Mesenchymal stem cell (in vitro differentiated cells and primary cell): ENCODE measurements at regions not wholly inside any gene's neighbourhood (a gene's known extent, or its start where the extent isn't known, plus 50 kb on each side); places are given as distances from the start of the nearest gene placed in this dataset.
A peak's percentile ranks its signal among the peaks of the same experiment; 100 is the strongest.

ENCODE experiments used
- DNase-seq: peaks from one replicate; pipeline ENCODE4 v3.0.0-alpha.2; 2013
- H2AFZ ChIP-seq: one replicate; pipeline ENCODE4 v1.6.1; 2013; ENCODE audit warnings: low read depth, mild to moderate bottlenecking, control low read depth, inconsistent platforms, low read length, moderate library complexity
- H2AK5ac ChIP-seq: 2 replicates; pipeline ENCODE4 v1.6.1; 2013; ENCODE audit warnings: low read length, moderate library complexity, mild to moderate bottlenecking, inconsistent platforms; ENCODE audit not compliant: severe bottlenecking
- H2BK120ac ChIP-seq: one replicate; pipeline ENCODE4 v1.6.1; 2013; ENCODE audit warnings: low read depth, mild to moderate bottlenecking, inconsistent platforms, low read length, moderate library complexity
- H2BK12ac ChIP-seq, 2 experiments: one replicate each; pipeline ENCODE4 v1.6.1; 2013; ENCODE audit warnings: inconsistent platforms in 2 of 2, low read length in 2 of 2, mild to moderate bottlenecking in 2 of 2, moderate library complexity in 2 of 2, control low read depth in 1 of 2
- H2BK15ac ChIP-seq: one replicate; pipeline ENCODE4 v1.6.1; 2013; ENCODE audit warnings: mild to moderate bottlenecking, low read depth, inconsistent platforms; ENCODE audit not compliant: poor library complexity, severe bottlenecking
- H2BK5ac ChIP-seq: 2 replicates; pipeline ENCODE4 v1.6.1; 2013; ENCODE audit warnings: low read depth, mild to moderate bottlenecking, low read length, control low read depth, inconsistent platforms; ENCODE audit not compliant: poor library complexity, severe bottlenecking
- H3K14ac ChIP-seq, 2 experiments: one replicate each; pipeline ENCODE4 v1.6.1; 2013; ENCODE audit warnings: inconsistent platforms in 2 of 2, low read length in 2 of 2, control low read depth in 1 of 2, mild to moderate bottlenecking in 1 of 2, moderate library complexity in 1 of 2
- H3K18ac ChIP-seq, 2 experiments: one replicate each; pipeline ENCODE4 v1.6.1; 2013; ENCODE audit warnings: inconsistent platforms in 2 of 2, low read length in 2 of 2, control low read depth in 1 of 2, low read depth in 1 of 2, mild to moderate bottlenecking in 1 of 2
- H3K23ac ChIP-seq, 2 experiments: one replicate each; pipeline ENCODE4 v1.6.1; 2013; ENCODE audit warnings: inconsistent platforms in 2 of 2, low read length in 2 of 2, mild to moderate bottlenecking in 2 of 2, moderate library complexity in 2 of 2, control low read depth in 1 of 2
- H3K27ac ChIP-seq: 2 replicates; pipeline ENCODE4 v1.5.1; 2013; ENCODE audit warnings: mild to moderate bottlenecking, moderate library complexity, low read length, control low read depth, inconsistent platforms; ENCODE audit not compliant: poor library complexity, severe bottlenecking
- H3K27me3 ChIP-seq, 2 experiments: 2 replicates each; pipeline versions ENCODE4 v1.6.1 to v1.7.0; 2013; ENCODE audit warnings: low read length in 2 of 2, mild to moderate bottlenecking in 2 of 2, moderate library complexity in 2 of 2, control low read depth in 1 of 2, inconsistent platforms in 1 of 2; ENCODE audit not compliant: control insufficient read depth in 1 of 2, insufficient read depth in 1 of 2
- H3K36me3 ChIP-seq, 2 experiments: 2 replicates each; pipeline versions ENCODE4 v1.6.1 to v1.7.0; 2013; ENCODE audit warnings: low read length in 2 of 2, control low read depth in 1 of 2, inconsistent platforms in 1 of 2, low read depth in 1 of 2, mild to moderate bottlenecking in 1 of 2; ENCODE audit not compliant: insufficient read depth in 2 of 2, control insufficient read depth in 1 of 2
- H3K4ac ChIP-seq, 2 experiments: one replicate each; pipeline ENCODE4 v1.6.1; 2013; ENCODE audit warnings: inconsistent platforms in 2 of 2, low read length in 2 of 2, mild to moderate bottlenecking in 2 of 2, moderate library complexity in 2 of 2, control low read depth in 1 of 2, low read depth in 1 of 2
- H3K4me1 ChIP-seq: 2 replicates; pipeline ENCODE4 v1.6.1; 2013; ENCODE audit warnings: low read depth, low read length, control low read depth; ENCODE audit not compliant: control insufficient read depth, insufficient read depth
- H3K4me2 ChIP-seq: 2 replicates; pipeline ENCODE4 v1.6.1; 2013; ENCODE audit warnings: low read length, mild to moderate bottlenecking, inconsistent platforms; ENCODE audit not compliant: poor library complexity, severe bottlenecking
- H3K4me3 ChIP-seq, 2 experiments: 2 replicates each; pipeline versions ENCODE4 v1.5.1 to v1.7.0; 2013; ENCODE audit warnings: low read length in 2 of 2, mild to moderate bottlenecking in 2 of 2, control low read depth in 1 of 2, low read depth in 1 of 2; ENCODE audit not compliant: insufficient read depth in 1 of 2
- H3K79me1 ChIP-seq: replicated peaks from 2 replicates; pipeline ENCODE4 v1.6.1; 2013; ENCODE audit warnings: mild to moderate bottlenecking, control low read depth, low read length, inconsistent platforms; ENCODE audit not compliant: poor library complexity, severe bottlenecking
- H3K9ac ChIP-seq: 2 replicates; pipeline ENCODE4 v1.7.0; 2013; ENCODE audit warnings: mild to moderate bottlenecking, low read length, moderate library complexity
- H3K9me3 ChIP-seq: 2 replicates; pipeline ENCODE4 v1.7.0; 2013; ENCODE audit warnings: mild to moderate bottlenecking, low read length; ENCODE audit not compliant: control insufficient read depth
- H4K8ac ChIP-seq: one replicate; pipeline ENCODE4 v1.6.1; 2013; ENCODE audit warnings: inconsistent platforms, mild to moderate bottlenecking, low read length, moderate library complexity
- H4K91ac ChIP-seq: one replicate; pipeline ENCODE4 v1.6.1; 2013; ENCODE audit warnings: mild to moderate bottlenecking, low read length, inconsistent platforms
- WGBS: methylation state at CpG from one replicate; pipeline ENCODE4 v1.1.7; 2013; ENCODE audit warnings: mixed read lengths; 5-methylcytosine and 5-hydroxymethylcytosine counted together

DNA sequence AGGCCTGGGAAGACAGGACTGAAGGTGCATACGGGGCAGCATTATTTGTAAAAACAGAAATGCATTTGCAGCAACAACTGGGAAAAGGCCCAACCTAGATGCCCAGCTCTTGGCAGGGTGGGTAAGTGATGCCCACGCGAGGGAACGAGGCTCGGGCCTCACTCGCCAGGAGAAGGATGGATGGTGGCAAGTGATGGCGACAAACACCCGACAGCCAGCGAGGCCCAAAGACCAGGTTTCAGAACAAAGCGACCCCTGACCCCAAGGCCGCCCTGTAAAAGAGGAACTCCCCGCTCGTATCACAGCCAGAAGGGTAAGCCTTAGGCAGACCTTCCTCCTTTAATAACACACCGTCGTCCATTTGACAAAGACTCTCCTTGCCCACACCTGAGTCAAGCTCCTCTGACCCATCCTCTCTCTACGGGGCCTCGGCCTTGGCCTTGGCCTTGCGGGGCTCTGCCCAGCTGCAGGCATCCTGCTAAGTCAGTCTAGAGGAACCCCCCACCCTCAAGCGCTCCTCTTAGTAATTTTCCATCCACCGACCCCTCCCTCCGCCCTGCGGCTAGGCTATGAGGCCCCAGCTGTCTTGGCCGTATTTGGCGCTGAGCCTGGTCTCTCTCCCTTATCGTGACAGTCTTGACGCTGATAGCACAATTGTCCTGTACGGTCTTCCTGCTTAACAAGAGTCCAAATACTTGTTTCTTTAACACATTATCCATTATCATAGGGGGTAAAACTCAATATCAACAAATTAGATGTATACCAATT is 80.2 kb downstream of the NCOR2 start:
- no peak overlapping the region for H3K27ac ChIP-seq
- WGBS, result 76% methylated on average over 26 of the region's 27 CpGs
- peak; percentile 64 for DNase-seq

DNA sequence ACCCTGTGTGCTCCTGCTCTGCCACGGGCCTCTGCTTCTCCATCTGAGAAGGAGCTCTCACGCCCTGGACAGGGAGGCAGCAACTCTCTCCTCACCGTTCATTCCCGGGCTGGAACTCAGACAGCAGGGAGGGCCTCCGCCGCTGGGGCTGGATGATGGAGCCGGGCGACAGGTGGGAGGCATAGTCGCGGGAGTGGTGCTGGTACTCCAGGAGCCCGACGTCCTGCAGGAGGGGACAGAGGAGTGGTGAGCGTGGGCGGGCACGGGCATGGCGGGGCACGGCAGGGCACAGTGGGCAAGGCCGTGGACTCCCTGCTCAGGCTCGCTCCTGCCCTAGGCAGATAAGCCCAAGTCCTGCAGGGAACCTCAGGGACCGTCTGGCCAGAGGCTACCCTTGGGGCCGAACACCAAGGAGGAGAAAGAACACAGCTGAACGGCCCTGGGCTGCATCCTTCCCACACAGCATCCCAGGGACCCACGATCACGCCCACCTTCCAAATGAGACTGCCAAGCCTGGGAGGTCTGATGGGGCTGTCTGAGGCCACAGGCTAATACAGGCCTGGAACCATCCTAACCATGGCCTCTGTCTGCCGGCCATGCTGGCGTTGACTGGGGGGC is 81.0 kb downstream of the NCOR2 start:
- peaks cover 55% of the 10 kb centered on the region for H3K79me1 ChIP-seq
- H3K27ac ChIP-seq, result no peak overlapping the region
- H4K8ac ChIP-seq, result no peak overlapping the region
- H3K9ac ChIP-seq, result no peak overlapping the region
- H2BK12ac ChIP-seq, result no peak overlapping the region
- H3K36me3 ChIP-seq, result peaks cover 50 to 95% of the 10 kb centered on the region in 2 experiments
- H3K4me2 ChIP-seq, result no peak overlapping the region
- H2BK15ac ChIP-seq, result no peak overlapping the region
- no peak overlapping the region for H3K18ac ChIP-seq
- H2BK120ac ChIP-seq, result no peak overlapping the region
- H3K9me3 ChIP-seq, result no peaks in the 10 kb centered on the region
- no peak overlapping the region for H2AK5ac ChIP-seq
- H2AFZ ChIP-seq, result no peak overlapping the region
- no peak overlapping the region for H3K14ac ChIP-seq
- no peak overlapping the region for H3K4ac ChIP-seq
- DNase-seq, result no peak
- no peak overlapping the region for H3K4me3 ChIP-seq
- peaks cover 54% of the 10 kb centered on the region for H3K4me1 ChIP-seq
- no peaks in the 10 kb centered on the region for H3K27me3 ChIP-seq
- H2BK5ac ChIP-seq, result no peak overlapping the region
- no peak overlapping the region for H3K23ac ChIP-seq
- WGBS, result 96% methylated on average over 26 of the region's 26 CpGs
- H4K91ac ChIP-seq, result peak overlapping the region; percentile 45

More for the DNA sequence above, 80.2 kb downstream of the NCOR2 start:
- Histone ChIP-seq H2BK12ac (peak overlapping the region in 1 of 2 experiments; percentile 40), H3K36me3 (peaks cover 50 to 95% of the 10 kb centered on the region in 2 experiments), H3K23ac (no peak overlapping the region), H2BK15ac (no peak overlapping the region), H3K27me3 (no peaks in the 10 kb centered on the region), H2AK5ac (no peak overlapping the region), H3K79me1 (peaks cover 56% of the 10 kb centered on the region), H2BK120ac (no peak overlapping the region), H3K4me2 (no peak overlapping the region), H3K4ac (peak overlapping the region in 1 of 2 experiments; percentile 43), H3K9ac (no peak overlapping the region), H3K9me3 (no peaks in the 10 kb centered on the region), H2BK5ac (no peak overlapping the region), H3K4me3 (no peak overlapping the region), H4K8ac (no peak overlapping the region), H4K91ac (no peak overlapping the region), H3K4me1 (peaks cover 51% of the 10 kb centered on the region), H2AFZ (no peak overlapping the region), H3K18ac (peak overlapping the region in 1 of 2 experiments; percentile 34), H3K14ac (no peak overlapping the region)

DNA sequence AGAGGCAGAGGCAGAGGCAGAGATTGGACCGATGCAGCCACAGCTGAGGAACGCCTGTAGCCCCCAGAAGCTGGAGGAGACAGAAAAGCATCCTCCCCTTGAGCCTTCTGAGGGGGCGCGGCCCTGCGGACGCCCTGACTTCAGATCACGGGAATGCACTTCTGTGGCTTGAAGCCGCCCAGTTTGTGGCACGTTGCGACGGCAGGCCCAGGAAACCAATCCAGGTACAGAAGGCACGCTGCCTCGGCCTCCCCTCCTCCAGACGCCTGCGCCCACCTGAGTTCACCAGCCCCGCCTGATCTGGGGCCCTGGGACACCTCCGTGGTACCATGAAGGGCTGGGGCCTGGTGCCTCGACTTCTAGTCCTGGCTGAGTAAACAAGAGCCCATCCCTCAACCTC is 82.0 kb downstream of the NCOR2 start:
- H3K4me3 ChIP-seq, result no peak overlapping the region
- H2BK15ac ChIP-seq, result no peak overlapping the region
- H3K9me3 ChIP-seq, result no peaks in the 10 kb centered on the region
- DNase-seq, result no peak
- H3K9ac ChIP-seq, result no peak overlapping the region
- no peak overlapping the region for H3K4me2 ChIP-seq
- H3K4ac ChIP-seq, result no peak overlapping the region
- WGBS, result 98% methylated on average over 18 of the region's 18 CpGs
- H2AK5ac ChIP-seq, result no peak overlapping the region
- H3K4me1 ChIP-seq, result peaks cover 61% of the 10 kb centered on the region
- no peak overlapping the region for H2AFZ ChIP-seq
- H3K27me3 ChIP-seq, result no peaks in the 10 kb centered on the region
- no peak overlapping the region for H2BK120ac ChIP-seq
- no peak overlapping the region for H2BK12ac ChIP-seq
- H3K18ac ChIP-seq, result no peak overlapping the region
- H3K79me1 ChIP-seq, result peaks cover 50% of the 10 kb centered on the region
- no peak overlapping the region for H4K91ac ChIP-seq
- no peak overlapping the region for H3K23ac ChIP-seq
- H3K36me3 ChIP-seq, result peaks cover 49 to 92% of the 10 kb centered on the region in 2 experiments
- H2BK5ac ChIP-seq, result no peak overlapping the region
- H3K14ac ChIP-seq, result no peak overlapping the region
- no peak overlapping the region for H3K27ac ChIP-seq
- H4K8ac ChIP-seq, result no peak overlapping the region

DNA sequence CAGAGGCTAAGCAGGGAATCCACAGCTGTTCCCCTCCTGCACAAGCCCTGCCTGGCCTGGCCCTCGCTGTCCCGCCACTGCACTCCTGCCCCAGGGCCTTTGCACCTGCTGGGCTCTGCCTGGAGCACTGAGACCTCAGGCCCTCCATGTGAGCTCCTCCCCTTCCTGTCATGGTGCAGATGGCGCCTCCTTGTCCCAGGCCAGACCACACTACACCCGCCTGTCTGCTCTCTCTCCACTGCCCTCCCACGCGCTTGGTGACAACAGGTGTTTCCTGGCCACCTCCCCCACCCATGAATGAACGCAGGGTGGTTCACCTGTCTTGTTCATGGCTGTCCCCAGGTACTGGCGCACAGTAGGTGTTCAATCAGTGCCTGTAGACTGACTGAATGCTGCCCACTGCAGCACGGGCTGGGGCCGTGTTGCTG is 82.9 kb downstream of the NCOR2 start:
- Histone ChIP-seq H2BK120ac (no peak overlapping the region), H2BK5ac (no peak overlapping the region), H3K9ac (no peak overlapping the region), H3K36me3 (peaks cover 49 to 91% of the 10 kb centered on the region in 2 experiments), H4K91ac (no peak overlapping the region), H2BK15ac (no peak overlapping the region), H3K27me3 (no peaks in the 10 kb centered on the region), H2AFZ (no peak overlapping the region), H3K4me2 (no peak overlapping the region), H2BK12ac (peak overlapping the region in 1 of 2 experiments; percentile 48), H3K79me1 (peaks cover 46% of the 10 kb centered on the region), H3K14ac (peak overlapping the region in 1 of 2 experiments; percentile 7), H3K4ac (no peak overlapping the region), H3K4me1 (peaks cover 67% of the 10 kb centered on the region), H3K9me3 (no peaks in the 10 kb centered on the region), H3K4me3 (no peak overlapping the region), H2AK5ac (no peak overlapping the region), H3K23ac (no peak overlapping the region), H3K27ac (no peak overlapping the region), H4K8ac (no peak overlapping the region), H3K18ac (no peak overlapping the region)
- 85% methylated on average over 10 of the region's 10 CpGs for WGBS
- DNase-seq, result no peak
